Prostate gland (tissue), 2 donors: ENCODE measurements at regions not wholly inside any gene's neighbourhood (a gene's known extent, or its start where the extent isn't known, plus 50 kb on each side); places are given as distances from the start of the nearest gene placed in this dataset.
"Not testable (repeated sequence)": the region's sequence is repeated elsewhere in the genome, so short reads cannot be mapped to it uniquely, and the experiment has no call there.

Experiments used
- CTCF ChIP-seq, 4 experiments: fragments of 200-600 bp in 2 of 4; fragments of 450-650 bp in 2 of 4; sonication (generic) in 2 of 4; IDR thresholded peaks; 1 replicate in 3 of 4; 2 replicates in 1 of 4; pipeline ENCODE4 v1.5.1; 2016 to 2019; ENCODE audit warnings: antibody characterized with exemption in 4 of 4, mild to moderate bottlenecking in 2 of 4, moderate library complexity in 2 of 4
- POLR2A ChIP-seq: fragments of 450-650 bp; IDR thresholded peaks from one replicate; pipeline ENCODE4 v1.6.1; 2016; ENCODE audit warnings: antibody characterized with exemption, mild to moderate bottlenecking

DNA sequence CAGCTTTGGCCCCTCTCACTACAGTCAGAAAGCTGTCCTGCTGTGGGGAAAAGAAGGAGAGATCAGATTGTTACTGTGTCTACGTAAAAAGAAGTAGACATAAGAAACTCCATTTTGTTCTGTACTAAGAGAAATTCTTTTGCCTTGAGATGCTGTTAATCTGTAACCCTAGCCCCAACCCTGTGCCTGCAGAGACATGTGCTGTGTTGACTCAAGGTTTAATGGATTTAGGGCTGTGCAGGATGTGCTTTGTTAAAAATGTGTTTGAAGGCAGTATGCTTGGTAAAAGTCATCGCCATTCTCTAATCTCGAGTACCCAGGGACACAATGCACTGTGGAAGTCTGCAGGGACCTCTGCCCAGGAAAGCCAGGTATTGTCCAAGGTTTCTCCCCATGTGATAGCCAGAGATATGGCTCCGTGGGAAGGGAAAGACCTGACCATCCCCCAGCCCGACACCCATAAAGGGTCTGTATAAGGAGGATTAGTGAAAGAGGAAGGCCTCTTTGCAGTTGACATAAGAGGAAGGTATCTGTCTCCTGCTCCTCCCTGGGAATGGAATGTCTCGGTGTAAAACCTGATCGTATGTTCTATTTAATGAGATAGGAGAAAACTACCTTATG is 263.9 kb downstream of the LMX1A start:
- not testable (repeated sequence) for TF ChIP-seq CTCF (IDR thresholded peaks at IDR 0.05); POLR2A
